ENCODE measurements at regions not wholly inside any gene's neighbourhood (a gene's known extent, or its start where the extent isn't known, plus 50 kb on each side); places are given as distances from the start of the nearest gene placed in this dataset.
"Not testable (repeated sequence)": the region's sequence is repeated elsewhere in the genome, so short reads cannot be mapped to it uniquely, and the experiment has no call there.

GRCh38 chr6:94559829-94560537, 1017.4 kb upstream of the MANEA start:
- no peak for DNase-seq (ENCODE audit: low read depth in 4 of 4, low spot score in 2 of 4)

- not testable (repeated sequence) for DNase-seq (ENCODE audit: low read depth in 4 of 4, low spot score in 2 of 4)
Measured at GRCh38 chr6:94557207-94557606, 1020.1 kb upstream of the MANEA start.

- no peak for DNase-seq (ENCODE audit: low read depth in 4 of 4, low spot score in 2 of 4)
Measured at GRCh38 chr6:94548201-94548600, 1029.1 kb upstream of the MANEA start.

GRCh38 chr6:94535798-94536197, 1041.5 kb upstream of the MANEA start:
- DNase-seq (ENCODE audit: low read depth in 4 of 4, low spot score in 2 of 4): no peak

- no peak for DNase-seq (ENCODE audit: low read depth in 4 of 4, low spot score in 2 of 4)
Measured at GRCh38 chr6:94511502-94512088, 1065.7 kb upstream of the MANEA start.

- DNase-seq (ENCODE audit: low read depth in 4 of 4, low spot score in 2 of 4): no peak
Measured at GRCh38 chr6:94510877-94511276, 1066.5 kb upstream of the MANEA start.

- no peak for DNase-seq (ENCODE audit: low read depth in 4 of 4, low spot score in 2 of 4)
Measured at GRCh38 chr6:94501516-94501915, 1075.8 kb upstream of the MANEA start.

- DNase-seq (ENCODE audit: low read depth in 4 of 4, low spot score in 2 of 4): no peak
Measured at GRCh38 chr6:94498099-94498498, 1078.7 kb upstream of the EPHA7 start.

GRCh38 chr6:94494500-94494899, 1075.1 kb upstream of the EPHA7 start:
- DNase-seq (ENCODE audit: low read depth in 4 of 4, low spot score in 2 of 4): no peak

- no peak for DNase-seq (ENCODE audit: low read depth in 4 of 4, low spot score in 2 of 4)
Measured at GRCh38 chr6:94487371-94487770, 1068.0 kb upstream of the EPHA7 start.

GRCh38 chr6:94478133-94479005, 1059.0 kb upstream of the EPHA7 start:
- no peak for DNase-seq (ENCODE audit: low read depth in 4 of 4, low spot score in 2 of 4)

- DNase-seq (ENCODE audit: low read depth in 4 of 4, low spot score in 2 of 4): no peak
Measured at GRCh38 chr6:94468830-94469229, 1049.5 kb upstream of the EPHA7 start.

- no peak for DNase-seq (ENCODE audit: low read depth in 4 of 4, low spot score in 2 of 4)
Measured at GRCh38 chr6:94464018-94464510, 1044.7 kb upstream of the EPHA7 start.

- no peak for DNase-seq (ENCODE audit: low read depth in 4 of 4, low spot score in 2 of 4)
Measured at GRCh38 chr6:94463306-94463705, 1043.9 kb upstream of the EPHA7 start.

GRCh38 chr6:94462231-94462630, 1042.9 kb upstream of the EPHA7 start:
- no peak for DNase-seq (ENCODE audit: low read depth in 4 of 4, low spot score in 2 of 4)

- DNase-seq (ENCODE audit: low read depth in 4 of 4, low spot score in 2 of 4): no peak
Measured at GRCh38 chr6:94456266-94456665, 1036.9 kb upstream of the EPHA7 start.

GRCh38 chr6:94454231-94454630, 1034.9 kb upstream of the EPHA7 start:
- no peak for DNase-seq (ENCODE audit: low read depth in 4 of 4, low spot score in 2 of 4)

- no peak for DNase-seq (ENCODE audit: low read depth in 4 of 4, low spot score in 2 of 4)
Measured at GRCh38 chr6:94446120-94446519, 1026.8 kb upstream of the EPHA7 start.

GRCh38 chr6:94443701-94444100, 1024.3 kb upstream of the EPHA7 start:
- DNase-seq (ENCODE audit: low read depth in 4 of 4, low spot score in 2 of 4): no peak

GRCh38 chr6:94424692-94425091, 1005.3 kb upstream of the EPHA7 start:
- no peak for DNase-seq (ENCODE audit: low read depth in 4 of 4, low spot score in 2 of 4)

GRCh38 chr6:94417363-94417762, 998.0 kb upstream of the EPHA7 start:
- DNase-seq (ENCODE audit: low read depth in 4 of 4, low spot score in 2 of 4): no peak

Data from left renal cortex interstitium (tissue), 4 donors.